Keratinocyte (primary cell): ENCODE measurements at regions not wholly inside any gene's neighbourhood (a gene's known extent, or its start where the extent isn't known, plus 50 kb on each side); places are given as distances from the start of the nearest gene placed in this dataset.

Source experiments
- DNase-seq: peaks from one replicate; pipeline ENCODE4 v3.0.0-alpha.2; 2011; ENCODE audit warnings: low read depth, missing footprints, low spot score
- FAIRE-seq: peaks from 2 replicates; lab custom pipeline; 2011; peaks lifted over from hg19 to GRCh38; lab: Jason Lieb, UNC
- H2AFZ ChIP-seq: 2 replicates; pipeline ENCODE4 v1.6.0; 2012; ENCODE audit warnings: low read length, control low read depth, inconsistent platforms; ENCODE audit not compliant: control insufficient read depth
- H3K27ac ChIP-seq: 2 replicates; pipeline ENCODE4 v1.5.1; 2011; ENCODE audit warnings: low read length; ENCODE audit not compliant: control insufficient read depth, insufficient read depth
- H3K27me3 ChIP-seq: 3 replicates; pipeline ENCODE4 v1.6.0; 2011; ENCODE audit warnings: low read length; ENCODE audit not compliant: control insufficient read depth, insufficient read depth; ENCODE audit errors: extremely low read depth
- H3K36me3 ChIP-seq, 2 experiments: 2 replicates in 1 of 2; 3 replicates in 1 of 2; pipeline ENCODE4 v1.5.1; 2011; ENCODE audit warnings: low read length in 2 of 2, mild to moderate bottlenecking in 1 of 2; ENCODE audit not compliant: control insufficient read depth in 2 of 2, insufficient read depth in 2 of 2; ENCODE audit errors: extremely low read depth in 1 of 2
- H3K4me1 ChIP-seq: 3 replicates; pipeline ENCODE4 v1.5.1; 2011; ENCODE audit warnings: low read length; ENCODE audit not compliant: control insufficient read depth, insufficient read depth; ENCODE audit errors: extremely low read depth
- H3K4me2 ChIP-seq: 3 replicates; pipeline ENCODE4 v1.6.0; 2011; ENCODE audit warnings: low read depth, low read length; ENCODE audit not compliant: control insufficient read depth, insufficient read depth; ENCODE audit errors: extremely low read depth
- H3K4me3 ChIP-seq, 3 experiments: fragments of 200-600 bp in 1 of 3; sonication (generic) in 1 of 3; 2 replicates in 2 of 3; 3 replicates in 1 of 3; pipeline ENCODE4 v1.5.1; 2011 to 2016; ENCODE audit warnings: low read length in 3 of 3, mild to moderate bottlenecking in 3 of 3, control low read depth in 2 of 3, inconsistent platforms in 1 of 3, low read depth in 1 of 3, mixed read lengths in 1 of 3, mixed run types in 1 of 3, moderate library complexity in 1 of 3; ENCODE audit not compliant: control insufficient read depth in 2 of 3, insufficient read depth in 2 of 3; ENCODE audit errors: extremely low read depth in 1 of 3
- H3K79me2 ChIP-seq: 2 replicates; pipeline ENCODE4 v1.6.0; 2012; ENCODE audit warnings: low read length; ENCODE audit not compliant: control insufficient read depth, insufficient read depth
- H3K9ac ChIP-seq: 3 replicates; pipeline ENCODE4 v1.6.0; 2011; ENCODE audit warnings: low read length; ENCODE audit not compliant: control insufficient read depth, insufficient read depth; ENCODE audit errors: extremely low read depth
- H3K9me1 ChIP-seq: 3 replicates; pipeline ENCODE4 v1.6.0; 2011; ENCODE audit warnings: low read length; ENCODE audit not compliant: control insufficient read depth, insufficient read depth; ENCODE audit errors: extremely low read depth
- H3K9me3 ChIP-seq: 2 replicates; pipeline ENCODE4 v1.5.1; 2012; ENCODE audit warnings: low read depth, low read length; ENCODE audit not compliant: control insufficient read depth
- H4K20me1 ChIP-seq: 3 replicates; pipeline ENCODE4 v1.6.0; 2011; ENCODE audit warnings: low read length; ENCODE audit not compliant: control insufficient read depth, insufficient read depth; ENCODE audit errors: extremely low read depth
- EZH2 ChIP-seq: IDR thresholded peaks from one replicate; pipeline ENCODE4 v1.6.1; 2012; ENCODE audit warnings: inconsistent platforms, mild to moderate bottlenecking, low read length, moderate library complexity
- dilution Hi-C: fragments of 300-500 bp; cut with MboI; formaldehyde crosslinking; loops from one replicate; pipeline ENCODE4 v1.7.0; 2020; ENCODE audit warnings: low sequenced_read_pairs; ENCODE audit not compliant: extremely low pct_ligation_motif_present
- TF ChIP-seq, protein P1 (sequence below), 3 experiments: IDR thresholded peaks in 1 of 3; conservative IDR thresholded peaks in 1 of 3; optimal IDR thresholded peaks in 1 of 3; 2 replicates in 2 of 3; 3 replicates in 1 of 3; pipeline versions ENCODE3 to v1.5.1; 2011; ENCODE audit warnings: low read length in 3 of 3, mild to moderate bottlenecking in 3 of 3, moderate library complexity in 2 of 3, control low read depth in 1 of 3, inconsistent platforms in 1 of 3; ENCODE audit not compliant: insufficient read depth in 2 of 3; ENCODE audit errors: extremely low read depth in 1 of 3

DNA sequence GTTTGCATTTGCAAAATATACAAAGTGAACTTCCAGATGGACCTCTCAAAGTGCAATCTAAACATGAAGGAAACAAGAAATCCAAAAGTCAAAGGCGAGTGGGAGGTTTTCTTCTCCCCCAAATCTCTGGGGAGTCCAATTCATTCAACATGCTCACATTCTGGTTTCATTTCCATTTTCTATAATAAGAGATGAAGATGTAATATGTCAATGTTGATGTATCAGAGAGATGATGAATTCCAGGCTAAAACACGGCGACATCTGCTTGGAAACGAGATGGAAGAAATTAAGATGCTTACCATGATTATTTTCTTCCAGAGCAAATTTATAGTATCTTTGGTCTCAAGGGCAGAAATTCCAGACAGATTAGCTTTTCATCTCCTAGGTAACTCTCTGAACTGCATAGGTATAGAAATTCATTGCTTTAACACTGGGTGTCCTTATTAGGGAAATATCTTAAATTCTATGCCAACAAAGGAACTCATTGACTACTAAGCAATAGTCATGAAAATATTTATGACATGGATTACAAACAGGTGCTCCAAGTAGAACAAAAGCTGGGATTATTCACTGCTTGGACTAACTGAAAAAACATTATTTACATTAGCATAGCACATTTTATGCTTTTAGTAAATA lies 287.9 kb downstream of the SEC61B start:
- Histone ChIP-seq H3K27ac (no peak overlapping the region), H3K4me1 (no peaks in the 10 kb centered on the region), H3K27me3 (no peaks in the 10 kb centered on the region), H3K79me2 (no peaks in the 10 kb centered on the region), H2AFZ (no peak overlapping the region), H3K4me3 (no peak overlapping the region), H3K9me1 (no peaks in the 10 kb centered on the region), H3K36me3 (no peaks in the 10 kb centered on the region), H3K9ac (no peak overlapping the region), H4K20me1 (no peaks in the 10 kb centered on the region), H3K4me2 (no peak overlapping the region), H3K9me3 (no peaks in the 10 kb centered on the region)
- DNase-seq (no peak), FAIRE-seq (no peak)
- TF ChIP-seq, protein P1, sequence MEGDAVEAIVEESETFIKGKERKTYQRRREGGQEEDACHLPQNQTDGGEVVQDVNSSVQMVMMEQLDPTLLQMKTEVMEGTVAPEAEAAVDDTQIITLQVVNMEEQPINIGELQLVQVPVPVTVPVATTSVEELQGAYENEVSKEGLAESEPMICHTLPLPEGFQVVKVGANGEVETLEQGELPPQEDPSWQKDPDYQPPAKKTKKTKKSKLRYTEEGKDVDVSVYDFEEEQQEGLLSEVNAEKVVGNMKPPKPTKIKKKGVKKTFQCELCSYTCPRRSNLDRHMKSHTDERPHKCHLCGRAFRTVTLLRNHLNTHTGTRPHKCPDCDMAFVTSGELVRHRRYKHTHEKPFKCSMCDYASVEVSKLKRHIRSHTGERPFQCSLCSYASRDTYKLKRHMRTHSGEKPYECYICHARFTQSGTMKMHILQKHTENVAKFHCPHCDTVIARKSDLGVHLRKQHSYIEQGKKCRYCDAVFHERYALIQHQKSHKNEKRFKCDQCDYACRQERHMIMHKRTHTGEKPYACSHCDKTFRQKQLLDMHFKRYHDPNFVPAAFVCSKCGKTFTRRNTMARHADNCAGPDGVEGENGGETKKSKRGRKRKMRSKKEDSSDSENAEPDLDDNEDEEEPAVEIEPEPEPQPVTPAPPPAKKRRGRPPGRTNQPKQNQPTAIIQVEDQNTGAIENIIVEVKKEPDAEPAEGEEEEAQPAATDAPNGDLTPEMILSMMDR (optimal IDR thresholded peaks at IDR 0.05 in 1 of 3, IDR thresholded peaks at IDR 0.05 in 1 of 3, conservative IDR thresholded peaks at IDR 0.05 in 1 of 3; ENCODE audit: extremely low read depth in 1 of 3, insufficient read depth in 2 of 3, low read length in 3 of 3): no peak
- TF ChIP-seq EZH2: no peak
- dilution Hi-C loops: no loop called here

DNA sequence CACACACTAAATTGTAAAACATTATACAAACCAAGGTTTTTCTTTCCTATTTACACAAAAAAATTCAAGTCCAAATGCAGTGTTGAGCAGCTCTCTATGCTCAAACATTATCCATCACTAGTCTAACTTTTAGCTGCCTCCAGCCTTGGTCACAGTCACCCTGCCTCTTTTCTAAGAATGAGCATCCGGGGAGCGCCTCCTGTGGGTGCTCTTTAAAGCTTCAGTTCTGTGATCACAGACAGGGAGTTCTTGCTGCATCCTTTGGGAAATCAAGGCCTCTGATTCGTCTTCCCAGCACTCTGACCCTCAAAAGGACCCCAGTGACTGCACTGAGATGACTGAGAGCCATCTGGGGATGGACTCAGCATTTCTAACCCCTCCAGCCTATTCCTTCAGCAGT lies 289.6 kb downstream of the SEC61B start:
- FAIRE-seq: no peak
- no peaks in the 10 kb centered on the region for H3K9me3 ChIP-seq
- H3K4me3 ChIP-seq: no peak overlapping the region
- no peaks in the 10 kb centered on the region for H3K79me2 ChIP-seq
- H2AFZ ChIP-seq: no peak overlapping the region
- H3K27ac ChIP-seq: no peak overlapping the region
- dilution Hi-C loops: no loop called here
- no peaks in the 10 kb centered on the region for H3K4me1 ChIP-seq
- H4K20me1 ChIP-seq: no peaks in the 10 kb centered on the region
- DNase-seq: no peak
- no peak overlapping the region for H3K9ac ChIP-seq
- no peak for TF ChIP-seq EZH2
- TF ChIP-seq, protein P1 (optimal IDR thresholded peaks at IDR 0.05 in 1 of 3, IDR thresholded peaks at IDR 0.05 in 1 of 3, conservative IDR thresholded peaks at IDR 0.05 in 1 of 3; ENCODE audit: extremely low read depth in 1 of 3, insufficient read depth in 2 of 3, low read length in 3 of 3): peak in 1 of 3 experiments; percentile 18
- H3K27me3 ChIP-seq: no peaks in the 10 kb centered on the region
- no peaks in the 10 kb centered on the region for H3K9me1 ChIP-seq
- no peak overlapping the region for H3K4me2 ChIP-seq
- H3K36me3 ChIP-seq: no peaks in the 10 kb centered on the region
